Kidney epithelial cell (primary cell): ENCODE measurements at regions not wholly inside any gene's neighbourhood (a gene's known extent, or its start where the extent isn't known, plus 50 kb on each side); places are given as distances from the start of the nearest gene placed in this dataset.

Experiments used
- DNase-seq: peaks from one replicate; pipeline ENCODE4 v3.0.0-alpha.2; 2010; ENCODE audit warnings: low read depth
- H3K27me3 ChIP-seq: 2 replicates; pipeline ENCODE4 v1.6.0; 2011; ENCODE audit warnings: low read length; ENCODE audit not compliant: control insufficient read depth, insufficient read depth
- H3K36me3 ChIP-seq: 2 replicates; pipeline ENCODE4 v1.5.1; 2011; ENCODE audit warnings: low read length; ENCODE audit not compliant: control insufficient read depth, insufficient read depth
- H3K4me3 ChIP-seq: 2 replicates; pipeline ENCODE4 v1.5.1; 2011; ENCODE audit warnings: low read depth, mild to moderate bottlenecking, control low read depth, low read length
- TF ChIP-seq, protein P1 (sequence below): IDR thresholded peaks from 2 replicates; pipeline ENCODE4 v1.5.1; 2011; ENCODE audit warnings: mild to moderate bottlenecking, moderate library complexity, low read length, control low read depth, inconsistent platforms; ENCODE audit not compliant: insufficient read depth, poor library complexity, severe bottlenecking

DNA sequence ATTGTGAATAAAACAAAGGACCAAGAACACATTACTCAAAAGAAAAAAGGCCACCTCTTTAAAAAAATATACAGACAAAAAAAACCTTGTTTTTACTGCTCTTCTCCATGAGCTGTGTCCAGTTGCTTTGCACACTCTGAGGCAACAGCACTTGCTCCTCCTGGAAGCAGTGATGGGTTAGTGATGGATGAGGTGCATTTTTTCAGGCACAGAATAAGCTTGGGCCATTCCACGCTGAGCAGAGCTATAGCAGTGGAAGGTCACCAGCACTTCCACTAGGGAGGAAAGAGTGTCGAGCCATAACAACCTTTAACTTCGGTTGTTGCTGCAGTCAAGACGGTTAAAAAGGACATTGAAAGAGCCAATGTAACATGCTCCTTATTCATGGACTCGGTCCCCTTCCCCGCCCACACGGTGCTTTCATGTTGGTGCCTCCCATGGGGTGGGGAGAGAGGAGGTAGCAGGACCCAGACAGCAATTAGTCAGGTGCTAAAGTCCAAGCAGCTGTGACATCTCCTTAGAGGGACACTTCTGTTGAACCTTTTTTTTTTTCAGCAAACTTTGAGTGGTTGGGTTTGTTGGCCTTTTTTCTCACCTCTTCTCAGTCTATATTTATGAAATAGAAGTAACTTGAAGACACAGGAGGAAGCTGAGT lies 136.5 kb upstream of the ADARB2 start:
- TF ChIP-seq, protein P1, sequence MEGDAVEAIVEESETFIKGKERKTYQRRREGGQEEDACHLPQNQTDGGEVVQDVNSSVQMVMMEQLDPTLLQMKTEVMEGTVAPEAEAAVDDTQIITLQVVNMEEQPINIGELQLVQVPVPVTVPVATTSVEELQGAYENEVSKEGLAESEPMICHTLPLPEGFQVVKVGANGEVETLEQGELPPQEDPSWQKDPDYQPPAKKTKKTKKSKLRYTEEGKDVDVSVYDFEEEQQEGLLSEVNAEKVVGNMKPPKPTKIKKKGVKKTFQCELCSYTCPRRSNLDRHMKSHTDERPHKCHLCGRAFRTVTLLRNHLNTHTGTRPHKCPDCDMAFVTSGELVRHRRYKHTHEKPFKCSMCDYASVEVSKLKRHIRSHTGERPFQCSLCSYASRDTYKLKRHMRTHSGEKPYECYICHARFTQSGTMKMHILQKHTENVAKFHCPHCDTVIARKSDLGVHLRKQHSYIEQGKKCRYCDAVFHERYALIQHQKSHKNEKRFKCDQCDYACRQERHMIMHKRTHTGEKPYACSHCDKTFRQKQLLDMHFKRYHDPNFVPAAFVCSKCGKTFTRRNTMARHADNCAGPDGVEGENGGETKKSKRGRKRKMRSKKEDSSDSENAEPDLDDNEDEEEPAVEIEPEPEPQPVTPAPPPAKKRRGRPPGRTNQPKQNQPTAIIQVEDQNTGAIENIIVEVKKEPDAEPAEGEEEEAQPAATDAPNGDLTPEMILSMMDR, result no peak
- Histone ChIP-seq H3K4me3 (no peak overlapping the region), H3K27me3 (no peaks in the 10 kb centered on the region), H3K36me3 (no peaks in the 10 kb centered on the region)
- DNase-seq, result no peak

DNA sequence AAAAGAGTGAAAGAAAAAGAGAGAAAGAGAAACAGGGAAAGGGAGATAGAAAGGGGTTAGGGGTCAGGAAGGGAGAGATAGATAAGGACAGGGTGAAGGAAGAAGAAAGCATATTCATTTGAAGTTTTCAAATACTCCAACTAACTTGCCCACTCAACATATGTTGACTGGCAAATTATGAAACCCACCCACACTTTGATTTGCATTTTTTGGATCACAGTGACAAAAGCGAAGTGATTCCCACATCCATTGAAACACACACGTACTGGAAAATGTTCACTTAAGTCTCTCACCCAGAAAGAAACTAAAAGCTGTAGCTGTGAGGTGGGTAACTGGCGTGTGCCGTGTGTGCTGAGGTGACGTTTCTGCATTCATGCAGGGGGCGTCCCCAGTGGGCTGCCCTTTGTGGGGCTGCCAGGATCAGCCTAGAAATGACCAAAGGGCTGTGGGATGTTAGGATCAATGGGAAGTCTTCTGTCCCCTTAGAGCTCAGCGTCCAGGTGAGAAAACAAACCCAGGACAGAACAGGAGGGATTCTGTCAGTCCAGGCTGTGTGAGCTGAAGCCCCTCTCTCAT lies 134.9 kb upstream of the ADARB2 start:
- no peak overlapping the region for H3K4me3 ChIP-seq
- no peaks in the 10 kb centered on the region for H3K36me3 ChIP-seq
- DNase-seq, result no peak
- TF ChIP-seq, protein P1, result no peak
- no peaks in the 10 kb centered on the region for H3K27me3 ChIP-seq

DNA sequence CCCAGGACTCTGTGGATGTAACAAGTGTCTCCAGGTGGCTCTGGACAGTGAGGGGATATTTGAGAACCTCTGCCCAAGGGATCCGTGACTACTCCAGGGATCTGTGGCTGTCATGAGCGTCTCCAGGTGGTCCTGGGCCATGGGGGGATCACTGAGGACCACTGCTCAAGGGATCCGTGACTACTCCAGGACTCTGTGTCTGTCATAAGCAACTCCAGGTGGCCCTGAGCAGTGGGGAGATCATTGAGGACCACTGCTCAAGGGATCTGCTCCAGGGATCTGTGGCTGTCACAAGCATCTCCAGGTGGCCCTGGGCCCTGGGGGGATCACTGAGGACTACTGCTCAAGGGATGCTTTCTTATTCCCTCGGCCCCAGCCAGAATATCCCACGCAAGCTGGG lies 133.2 kb upstream of the ADARB2 start:
- TF ChIP-seq, protein P1, result no peak
- DNase-seq, result no peak
- H3K27me3 ChIP-seq, result no peaks in the 10 kb centered on the region
- no peak overlapping the region for H3K4me3 ChIP-seq
- no peaks in the 10 kb centered on the region for H3K36me3 ChIP-seq

DNA sequence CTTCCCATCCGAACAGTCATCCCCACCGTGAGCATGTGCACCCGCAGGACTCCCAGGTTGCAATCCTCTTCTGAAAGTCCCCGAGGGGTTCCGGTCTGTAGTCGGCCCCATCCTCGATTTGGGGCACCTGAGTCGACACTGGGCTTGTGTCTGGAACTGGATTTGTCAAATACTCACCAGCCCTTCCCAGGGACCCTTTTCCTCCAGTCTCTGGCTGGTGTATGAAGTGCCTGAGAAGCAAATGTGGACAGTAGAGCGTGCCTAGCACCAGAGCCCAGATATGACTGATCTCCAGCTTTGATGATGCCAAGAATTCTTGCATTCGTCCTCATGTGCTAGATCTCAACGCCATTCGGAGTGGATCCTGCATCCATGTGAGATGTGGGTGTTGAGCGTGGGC lies 132.5 kb upstream of the ADARB2 start:
- H3K36me3 ChIP-seq, result no peaks in the 10 kb centered on the region
- H3K4me3 ChIP-seq, result no peak overlapping the region
- H3K27me3 ChIP-seq, result no peaks in the 10 kb centered on the region
- no peak for DNase-seq
- TF ChIP-seq, protein P1, result no peak

DNA sequence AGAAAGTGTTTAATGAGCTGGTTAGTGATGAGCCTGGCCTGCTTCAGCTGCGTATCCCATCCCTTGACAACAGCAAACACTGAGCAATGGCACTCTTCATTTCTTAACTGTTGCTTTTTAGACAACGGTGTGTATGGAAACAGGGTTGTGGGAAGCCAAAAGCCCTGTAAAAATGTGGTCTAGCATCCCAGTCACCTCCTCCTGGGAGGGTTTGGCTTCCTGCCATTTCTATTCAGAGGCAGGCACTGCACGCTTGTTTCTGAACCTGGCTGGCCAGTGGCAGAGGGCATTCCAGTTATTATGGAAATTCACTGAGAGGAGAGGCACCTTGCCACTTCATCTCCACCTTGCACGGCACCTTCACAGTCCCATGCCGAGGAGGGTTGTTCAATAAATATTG lies 123.0 kb upstream of the ADARB2 start:
- Histone ChIP-seq H3K36me3 (no peaks in the 10 kb centered on the region), H3K4me3 (no peak overlapping the region), H3K27me3 (no peaks in the 10 kb centered on the region)
- TF ChIP-seq, protein P1, result no peak
- no peak for DNase-seq

DNA sequence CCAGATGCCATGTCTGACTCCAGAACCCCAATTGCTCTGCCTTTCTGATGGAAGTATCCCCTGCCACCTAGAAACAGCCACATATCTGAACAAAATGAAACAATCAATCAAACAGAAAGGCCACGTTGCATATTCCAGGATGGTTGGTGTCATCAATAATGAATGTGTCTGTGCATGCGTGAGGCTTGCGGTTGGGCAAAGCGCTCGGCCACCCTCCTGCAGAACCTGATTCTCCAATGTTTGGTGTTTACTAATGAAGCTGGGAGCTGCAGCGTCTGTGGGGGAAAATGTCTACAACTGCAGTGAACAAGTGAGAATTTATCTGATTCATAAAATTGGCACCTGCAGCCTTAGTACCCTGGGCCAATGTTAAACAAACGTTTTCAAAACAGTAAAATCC lies 121.2 kb upstream of the ADARB2 start:
- Histone ChIP-seq H3K36me3 (no peaks in the 10 kb centered on the region), H3K27me3 (no peaks in the 10 kb centered on the region), H3K4me3 (no peak overlapping the region)
- TF ChIP-seq, protein P1, result no peak
- DNase-seq, result no peak
